ENCODE measurements at regions not wholly inside any gene's neighbourhood (a gene's known extent, or its start where the extent isn't known, plus 50 kb on each side); places are given as distances from the start of the nearest gene placed in this dataset.

DNA sequence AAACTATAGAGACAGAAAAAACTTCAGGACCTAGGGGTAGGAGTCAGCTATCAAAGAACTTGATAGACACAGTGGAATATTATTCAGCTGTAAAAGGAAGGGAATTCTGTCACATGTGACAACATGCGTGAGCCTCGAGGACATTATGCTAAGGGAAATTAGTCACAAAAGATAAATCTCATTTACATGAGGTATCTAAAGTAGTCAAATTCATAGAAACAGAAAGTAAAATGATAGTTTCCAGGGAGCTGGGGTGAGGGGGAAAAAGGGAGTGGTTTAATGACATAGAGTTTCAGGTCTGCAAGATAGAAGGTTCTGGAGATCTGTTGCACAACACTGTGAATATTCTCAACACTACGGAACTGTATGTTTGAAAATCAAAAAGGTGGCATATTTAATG is 50.0 kb upstream of the PRIMA1 start:
- DNase-seq = no peak
- no peaks in the 10 kb centered on the region for H3K36me3 ChIP-seq
- H3K4me3 ChIP-seq = no peak overlapping the region
- no peaks in the 10 kb centered on the region for H3K9me3 ChIP-seq
- no peak overlapping the region for H3K27ac ChIP-seq
- intact Hi-C loops (cut with DNase I; ENCODE audit: low total_unique reads) = no loop called here
- peaks cover 0 to 9% (median 0%) of the 10 kb centered on the region in 4 donors for H3K4me1 ChIP-seq
- H3K27me3 ChIP-seq = peaks cover 0 to 3% of the 10 kb centered on the region in 2 donors
- TF ChIP-seq, protein P1, sequence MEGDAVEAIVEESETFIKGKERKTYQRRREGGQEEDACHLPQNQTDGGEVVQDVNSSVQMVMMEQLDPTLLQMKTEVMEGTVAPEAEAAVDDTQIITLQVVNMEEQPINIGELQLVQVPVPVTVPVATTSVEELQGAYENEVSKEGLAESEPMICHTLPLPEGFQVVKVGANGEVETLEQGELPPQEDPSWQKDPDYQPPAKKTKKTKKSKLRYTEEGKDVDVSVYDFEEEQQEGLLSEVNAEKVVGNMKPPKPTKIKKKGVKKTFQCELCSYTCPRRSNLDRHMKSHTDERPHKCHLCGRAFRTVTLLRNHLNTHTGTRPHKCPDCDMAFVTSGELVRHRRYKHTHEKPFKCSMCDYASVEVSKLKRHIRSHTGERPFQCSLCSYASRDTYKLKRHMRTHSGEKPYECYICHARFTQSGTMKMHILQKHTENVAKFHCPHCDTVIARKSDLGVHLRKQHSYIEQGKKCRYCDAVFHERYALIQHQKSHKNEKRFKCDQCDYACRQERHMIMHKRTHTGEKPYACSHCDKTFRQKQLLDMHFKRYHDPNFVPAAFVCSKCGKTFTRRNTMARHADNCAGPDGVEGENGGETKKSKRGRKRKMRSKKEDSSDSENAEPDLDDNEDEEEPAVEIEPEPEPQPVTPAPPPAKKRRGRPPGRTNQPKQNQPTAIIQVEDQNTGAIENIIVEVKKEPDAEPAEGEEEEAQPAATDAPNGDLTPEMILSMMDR (IDR thresholded peaks at IDR 0.05) = no peak

Data from tibial artery (tissue), 4 donors.